ENCODE measurements at regions not wholly inside any gene's neighbourhood (a gene's known extent, or its start where the extent isn't known, plus 50 kb on each side); places are given as distances from the start of the nearest gene placed in this dataset.

GRCh38 chr13:105994340-105994739, 541.1 kb downstream of the EFNB2 start:
- H3K27ac ChIP-seq = no peak overlapping the region
- no peak for DNase-seq (ENCODE audit: low spot score in 2 of 2)
- no peaks in the 10 kb centered on the region for H3K36me3 ChIP-seq

GRCh38 chr13:105991622-105992277, 543.7 kb downstream of the EFNB2 start:
- no peak for DNase-seq (ENCODE audit: low spot score in 2 of 2)
- no peak for TF ChIP-seq CTCF (IDR thresholded peaks at IDR 0.05)

More at GRCh38 chr13:105994340-105994739, 541.1 kb downstream of the EFNB2 start:
- Histone ChIP-seq H3K27me3 (no peaks in the 10 kb centered on the region), H3K9me3 (no peaks in the 10 kb centered on the region), H3K4me1 (no peaks in the 10 kb centered on the region), H3K4me3 (no peak overlapping the region)
- TF ChIP-seq CTCF (IDR thresholded peaks at IDR 0.05) = no peak
- intact Hi-C loops (cut with DNase I) = no loop called here

GRCh38 chr13:105991131-105991530, 544.3 kb downstream of the EFNB2 start:
- no peaks in the 10 kb centered on the region for H3K36me3 ChIP-seq
- TF ChIP-seq CTCF (IDR thresholded peaks at IDR 0.05) = no peak
- no peak for DNase-seq (ENCODE audit: low spot score in 2 of 2)
- H3K4me3 ChIP-seq = no peak overlapping the region
- H3K9me3 ChIP-seq = no peaks in the 10 kb centered on the region
- H3K4me1 ChIP-seq = no peaks in the 10 kb centered on the region
- no peak overlapping the region for H3K27ac ChIP-seq
- H3K27me3 ChIP-seq = no peaks in the 10 kb centered on the region
- intact Hi-C loops (cut with DNase I) = no loop called here

More at GRCh38 chr13:105991622-105992277, 543.7 kb downstream of the EFNB2 start:
- no peaks in the 10 kb centered on the region for H3K4me1 ChIP-seq
- intact Hi-C loops (cut with DNase I) = no loop called here
- no peak overlapping the region for H3K4me3 ChIP-seq
- no peak overlapping the region for H3K27ac ChIP-seq
- H3K9me3 ChIP-seq = no peaks in the 10 kb centered on the region
- no peaks in the 10 kb centered on the region for H3K36me3 ChIP-seq
- no peaks in the 10 kb centered on the region for H3K27me3 ChIP-seq

- Histone ChIP-seq H3K27ac (no peak overlapping the region), H3K9me3 (no peaks in the 10 kb centered on the region), H3K27me3 (no peaks in the 10 kb centered on the region), H3K4me1 (no peaks in the 10 kb centered on the region), H3K4me3 (no peak overlapping the region), H3K36me3 (no peaks in the 10 kb centered on the region)
- intact Hi-C loops (cut with DNase I) = no loop called here
- TF ChIP-seq CTCF (IDR thresholded peaks at IDR 0.05) = no peak
- DNase-seq (ENCODE audit: low spot score in 2 of 2) = no peak
Observed at GRCh38 chr13:105990256-105990958, 545.1 kb downstream of the EFNB2 start.

GRCh38 chr13:105984646-105985045, 550.8 kb downstream of the EFNB2 start:
- Histone ChIP-seq H3K4me3 (no peak overlapping the region), H3K9me3 (no peaks in the 10 kb centered on the region), H3K27me3 (no peaks in the 10 kb centered on the region), H3K4me1 (no peaks in the 10 kb centered on the region), H3K36me3 (no peaks in the 10 kb centered on the region), H3K27ac (no peak overlapping the region)
- no peak for TF ChIP-seq CTCF (IDR thresholded peaks at IDR 0.05)
- DNase-seq (ENCODE audit: low spot score in 2 of 2) = no peak
- intact Hi-C loops (cut with DNase I) = no loop called here

Measured in ascending aorta (tissue), 2 donors.